ENCODE measurements at regions not wholly inside any gene's neighbourhood (a gene's known extent, or its start where the extent isn't known, plus 50 kb on each side); places are given as distances from the start of the nearest gene placed in this dataset.

GRCh38 chr14:54220071-54220703 is 176.6 kb upstream of the CDKN3 start:
- peaks cover 80% of the 10 kb centered on the region for H3K27me3 Mint-ChIP-seq
- no peaks in the 10 kb centered on the region for H3K9me3 ChIP-seq (ENCODE audit: control insufficient read depth in 2 of 2, low read length in 2 of 2)
- H3K4me1 Mint-ChIP-seq: peaks cover 0 to 14% (median 4%) of the 10 kb centered on the region in 4 donors
- H3K4me3 Mint-ChIP-seq: peak overlapping the region in 2 of 4 donors; percentile 32 to 82
- H3K4me1 ChIP-seq (ENCODE audit: control insufficient read depth, insufficient read depth, low read length, poor library complexity, severe bottlenecking): peaks cover 4% of the 10 kb centered on the region
- no peaks in the 10 kb centered on the region for H3K36me3 ChIP-seq (ENCODE audit: control insufficient read depth, insufficient read depth, low read length)
- peaks cover 34% of the 10 kb centered on the region for H3K27me3 ChIP-seq (ENCODE audit: control insufficient read depth, insufficient read depth, low read length)
- no peak overlapping the region for H3K27ac ChIP-seq (ENCODE audit: insufficient read depth, low read length, poor library complexity, severe bottlenecking)
- H3K9me3 Mint-ChIP-seq: peaks cover 0 to 6% (median 2%) of the 10 kb centered on the region in 7 donors
- H3K27ac Mint-ChIP-seq: peak overlapping the region in 1 of 3 donors; percentile 72
- DNase-seq (no peak), ATAC-seq (ENCODE audit: low read depth in 2 of 2) (no peak)
- H3K4me3 ChIP-seq (ENCODE audit: low read depth, low read length): no peak overlapping the region
- no peaks in the 10 kb centered on the region for H3K36me3 Mint-ChIP-seq

DNA sequence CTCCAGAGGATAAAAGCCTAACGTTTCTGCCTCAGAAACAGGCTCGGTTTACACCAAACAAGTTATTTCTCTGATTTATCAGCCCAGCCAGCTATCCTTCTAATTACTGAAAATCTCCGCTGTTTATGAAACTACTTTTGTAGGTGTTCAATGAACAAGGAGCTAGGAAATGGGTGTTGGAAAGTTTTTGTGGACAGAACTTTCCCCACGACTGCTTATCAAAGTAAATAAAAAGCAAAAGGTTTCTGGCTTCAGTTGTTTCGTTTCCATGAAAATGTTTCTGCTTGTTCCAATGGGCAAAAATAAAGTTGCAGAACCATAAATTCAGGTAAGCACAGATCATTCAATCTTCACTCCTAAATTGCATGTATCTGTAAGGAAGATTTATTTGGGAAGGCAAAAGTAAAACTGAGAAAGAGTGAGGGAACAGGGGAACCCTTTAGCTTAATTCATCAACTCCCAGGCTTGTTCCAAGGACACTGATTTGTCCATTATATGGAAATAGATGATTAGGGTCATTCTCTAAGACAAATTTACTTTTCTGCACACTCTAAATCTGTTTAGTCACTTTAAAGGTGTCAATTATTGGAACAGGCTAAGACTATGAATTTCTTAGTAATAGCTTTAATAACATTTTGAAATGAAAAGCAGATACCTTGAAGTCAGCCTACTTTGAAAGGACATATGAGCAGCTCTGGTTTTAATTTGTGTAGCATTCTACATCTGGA is 175.9 kb upstream of the CDKN3 start:
- Histone ChIP-seq H3K4me3 (ENCODE audit: low read depth, low read length) (no peak overlapping the region), H3K4me1 (ENCODE audit: control insufficient read depth, insufficient read depth, low read length, poor library complexity, severe bottlenecking) (peaks cover 4% of the 10 kb centered on the region), H3K9me3 (ENCODE audit: control insufficient read depth in 2 of 2, low read length in 2 of 2) (no peaks in the 10 kb centered on the region), H3K36me3 (ENCODE audit: control insufficient read depth, insufficient read depth, low read length) (no peaks in the 10 kb centered on the region), H3K27me3 (ENCODE audit: control insufficient read depth, insufficient read depth, low read length) (peaks cover 34% of the 10 kb centered on the region), H3K27ac (ENCODE audit: insufficient read depth, low read length, poor library complexity, severe bottlenecking) (no peak overlapping the region)
- Mint-ChIP-seq H3K36me3 (no peaks in the 10 kb centered on the region), H3K27me3 (peaks cover 81% of the 10 kb centered on the region), H3K4me3 (no peak overlapping the region), H3K27ac (no peak overlapping the region), H3K4me1 (peaks cover 0 to 14% (median 4%) of the 10 kb centered on the region in 4 donors), H3K9me3 (peaks cover 0 to 6% (median 2%) of the 10 kb centered on the region in 7 donors)
- no peak for DNase-seq
- no peak for ATAC-seq (ENCODE audit: low read depth in 2 of 2)

GRCh38 chr14:54221432-54221803 is 175.4 kb upstream of the CDKN3 start:
- peaks cover 80% of the 10 kb centered on the region for H3K27me3 Mint-ChIP-seq
- Histone ChIP-seq H3K4me3 (ENCODE audit: low read depth, low read length) (no peak overlapping the region), H3K36me3 (ENCODE audit: control insufficient read depth, insufficient read depth, low read length) (no peaks in the 10 kb centered on the region), H3K4me1 (ENCODE audit: control insufficient read depth, insufficient read depth, low read length, poor library complexity, severe bottlenecking) (peaks cover 4% of the 10 kb centered on the region), H3K27ac (ENCODE audit: insufficient read depth, low read length, poor library complexity, severe bottlenecking) (no peak overlapping the region), H3K27me3 (ENCODE audit: control insufficient read depth, insufficient read depth, low read length) (peaks cover 34% of the 10 kb centered on the region), H3K9me3 (ENCODE audit: control insufficient read depth in 2 of 2, low read length in 2 of 2) (no peaks in the 10 kb centered on the region)
- H3K36me3 Mint-ChIP-seq: no peaks in the 10 kb centered on the region
- no peak overlapping the region for H3K4me3 Mint-ChIP-seq
- DNase-seq (no peak), ATAC-seq (ENCODE audit: low read depth in 2 of 2) (no peak)
- H3K27ac Mint-ChIP-seq: no peak overlapping the region
- peaks cover 0 to 6% (median 1%) of the 10 kb centered on the region in 7 donors for H3K9me3 Mint-ChIP-seq
- peaks cover 0 to 14% (median 4%) of the 10 kb centered on the region in 4 donors for H3K4me1 Mint-ChIP-seq

DNA sequence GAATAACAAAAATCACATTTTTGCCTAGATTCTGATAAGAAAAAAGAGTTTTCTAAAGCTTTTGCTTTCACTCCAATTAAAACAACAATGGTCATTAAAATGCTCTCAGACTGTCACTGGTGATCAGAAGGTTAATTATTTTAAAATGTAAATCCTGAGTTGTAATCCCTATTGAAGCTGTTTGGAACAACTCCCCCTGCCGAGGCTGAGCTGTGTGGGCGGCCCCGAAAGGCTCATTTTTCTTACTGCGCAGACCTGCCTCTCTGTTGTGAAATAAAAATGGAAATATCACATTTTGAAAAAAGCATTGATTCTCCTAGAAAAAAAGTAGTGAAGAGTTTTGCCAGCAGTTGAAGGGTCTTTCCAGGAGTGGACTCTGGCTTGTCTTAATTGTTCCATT is 174.8 kb upstream of the CDKN3 start:
- no peak for ATAC-seq (ENCODE audit: low read depth in 2 of 2)
- H3K27me3 ChIP-seq (ENCODE audit: control insufficient read depth, insufficient read depth, low read length): peaks cover 34% of the 10 kb centered on the region
- no peaks in the 10 kb centered on the region for H3K36me3 ChIP-seq (ENCODE audit: control insufficient read depth, insufficient read depth, low read length)

GRCh38 chr14:54223831-54224402 is 172.9 kb upstream of the CDKN3 start:
- Histone ChIP-seq H3K27ac (ENCODE audit: insufficient read depth, low read length, poor library complexity, severe bottlenecking) (no peak overlapping the region), H3K9me3 (ENCODE audit: control insufficient read depth in 2 of 2, low read length in 2 of 2) (no peaks in the 10 kb centered on the region), H3K4me1 (ENCODE audit: control insufficient read depth, insufficient read depth, low read length, poor library complexity, severe bottlenecking) (peaks cover 4% of the 10 kb centered on the region), H3K4me3 (ENCODE audit: low read depth, low read length) (no peak overlapping the region), H3K27me3 (ENCODE audit: control insufficient read depth, insufficient read depth, low read length) (peaks cover 30% of the 10 kb centered on the region), H3K36me3 (ENCODE audit: control insufficient read depth, insufficient read depth, low read length) (no peaks in the 10 kb centered on the region)
- Mint-ChIP-seq H3K36me3 (no peaks in the 10 kb centered on the region), H3K9me3 (peaks cover 0 to 3% (median 0%) of the 10 kb centered on the region in 7 donors), H3K27me3 (peaks cover 65% of the 10 kb centered on the region), H3K4me3 (no peak overlapping the region), H3K27ac (no peak overlapping the region), H3K4me1 (peaks cover 0 to 14% (median 4%) of the 10 kb centered on the region in 4 donors)
- DNase-seq: no peak
- no peak for ATAC-seq (ENCODE audit: low read depth in 2 of 2)

More for the DNA sequence above, 174.8 kb upstream of the CDKN3 start:
- H3K4me3 ChIP-seq (ENCODE audit: low read depth, low read length): no peak overlapping the region
- H3K9me3 ChIP-seq (ENCODE audit: control insufficient read depth in 2 of 2, low read length in 2 of 2): no peaks in the 10 kb centered on the region
- H3K36me3 Mint-ChIP-seq: no peaks in the 10 kb centered on the region
- H3K27me3 Mint-ChIP-seq: peaks cover 75% of the 10 kb centered on the region
- peaks cover 4% of the 10 kb centered on the region for H3K4me1 ChIP-seq (ENCODE audit: control insufficient read depth, insufficient read depth, low read length, poor library complexity, severe bottlenecking)
- no peak overlapping the region for H3K4me3 Mint-ChIP-seq
- no peak overlapping the region for H3K27ac Mint-ChIP-seq
- H3K9me3 Mint-ChIP-seq: peaks cover 0 to 3% (median 1%) of the 10 kb centered on the region in 7 donors
- DNase-seq: no peak
- peaks cover 0 to 14% (median 4%) of the 10 kb centered on the region in 4 donors for H3K4me1 Mint-ChIP-seq
- H3K27ac ChIP-seq (ENCODE audit: insufficient read depth, low read length, poor library complexity, severe bottlenecking): no peak overlapping the region

- Mint-ChIP-seq H3K27me3 (peaks cover 54% of the 10 kb centered on the region), H3K4me3 (no peak overlapping the region), H3K36me3 (no peaks in the 10 kb centered on the region)
These were observed 171.2 kb upstream of the CDKN3 start for GRCh38 chr14:54225457-54226060.

GRCh38 chr14:54226103-54226502 is 170.7 kb upstream of the CDKN3 start:
- Mint-ChIP-seq H3K4me1 (no peaks in the 10 kb centered on the region), H3K4me3 (no peak overlapping the region), H3K9me3 (peaks cover 0 to 5% (median 0%) of the 10 kb centered on the region in 7 donors), H3K36me3 (no peaks in the 10 kb centered on the region), H3K27me3 (peaks cover 50% of the 10 kb centered on the region), H3K27ac (no peak overlapping the region)
- no peaks in the 10 kb centered on the region for H3K36me3 ChIP-seq (ENCODE audit: control insufficient read depth, insufficient read depth, low read length)
- no peaks in the 10 kb centered on the region for H3K4me1 ChIP-seq (ENCODE audit: control insufficient read depth, insufficient read depth, low read length, poor library complexity, severe bottlenecking)
- no peak for ATAC-seq (ENCODE audit: low read depth in 2 of 2)
- peaks cover 17% of the 10 kb centered on the region for H3K27me3 ChIP-seq (ENCODE audit: control insufficient read depth, insufficient read depth, low read length)
- no peak overlapping the region for H3K27ac ChIP-seq (ENCODE audit: insufficient read depth, low read length, poor library complexity, severe bottlenecking)
- no peaks in the 10 kb centered on the region for H3K9me3 ChIP-seq (ENCODE audit: control insufficient read depth in 2 of 2, low read length in 2 of 2)
- H3K4me3 ChIP-seq (ENCODE audit: low read depth, low read length): no peak overlapping the region
- no peak for DNase-seq

More at GRCh38 chr14:54225457-54226060, 171.2 kb upstream of the CDKN3 start:
- no peaks in the 10 kb centered on the region for H3K4me1 ChIP-seq (ENCODE audit: control insufficient read depth, insufficient read depth, low read length, poor library complexity, severe bottlenecking)
- H3K36me3 ChIP-seq (ENCODE audit: control insufficient read depth, insufficient read depth, low read length): no peaks in the 10 kb centered on the region
- no peaks in the 10 kb centered on the region for H3K9me3 ChIP-seq (ENCODE audit: control insufficient read depth in 2 of 2, low read length in 2 of 2)
- H3K4me1 Mint-ChIP-seq: peaks cover 0 to 4% (median under 1%) of the 10 kb centered on the region in 4 donors
- H3K27ac ChIP-seq (ENCODE audit: insufficient read depth, low read length, poor library complexity, severe bottlenecking): no peak overlapping the region
- DNase-seq: no peak
- H3K27ac Mint-ChIP-seq: no peak overlapping the region
- peaks cover 0 to 5% (median 0%) of the 10 kb centered on the region in 7 donors for H3K9me3 Mint-ChIP-seq
- ATAC-seq (ENCODE audit: low read depth in 2 of 2): no peak
- H3K27me3 ChIP-seq (ENCODE audit: control insufficient read depth, insufficient read depth, low read length): peaks cover 23% of the 10 kb centered on the region
- no peak overlapping the region for H3K4me3 ChIP-seq (ENCODE audit: low read depth, low read length)
